ENCODE measurements at regions not wholly inside any gene's neighbourhood (a gene's known extent, or its start where the extent isn't known, plus 50 kb on each side); places are given as distances from the start of the nearest gene placed in this dataset.

DNA sequence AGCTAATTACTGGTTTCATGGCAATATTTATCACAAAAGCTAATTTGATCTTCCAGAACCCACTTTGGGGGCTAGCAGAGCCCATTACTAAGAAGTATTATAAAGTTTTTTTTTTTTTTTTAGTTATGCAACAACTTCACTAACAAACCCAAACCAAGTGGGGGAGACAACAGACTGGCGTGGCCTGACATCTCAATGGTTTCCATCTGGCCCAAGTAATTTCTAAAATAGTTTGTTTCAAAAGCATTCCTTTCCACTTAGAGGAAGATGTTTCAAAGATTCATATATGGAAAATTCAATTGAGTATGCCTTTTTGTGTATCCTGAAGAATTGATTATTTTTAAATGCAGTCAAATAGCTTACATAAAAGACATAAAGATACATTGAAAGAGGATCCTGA lies 367.1 kb downstream of the HRH4 start:
- TF ChIP-seq, protein P1, sequence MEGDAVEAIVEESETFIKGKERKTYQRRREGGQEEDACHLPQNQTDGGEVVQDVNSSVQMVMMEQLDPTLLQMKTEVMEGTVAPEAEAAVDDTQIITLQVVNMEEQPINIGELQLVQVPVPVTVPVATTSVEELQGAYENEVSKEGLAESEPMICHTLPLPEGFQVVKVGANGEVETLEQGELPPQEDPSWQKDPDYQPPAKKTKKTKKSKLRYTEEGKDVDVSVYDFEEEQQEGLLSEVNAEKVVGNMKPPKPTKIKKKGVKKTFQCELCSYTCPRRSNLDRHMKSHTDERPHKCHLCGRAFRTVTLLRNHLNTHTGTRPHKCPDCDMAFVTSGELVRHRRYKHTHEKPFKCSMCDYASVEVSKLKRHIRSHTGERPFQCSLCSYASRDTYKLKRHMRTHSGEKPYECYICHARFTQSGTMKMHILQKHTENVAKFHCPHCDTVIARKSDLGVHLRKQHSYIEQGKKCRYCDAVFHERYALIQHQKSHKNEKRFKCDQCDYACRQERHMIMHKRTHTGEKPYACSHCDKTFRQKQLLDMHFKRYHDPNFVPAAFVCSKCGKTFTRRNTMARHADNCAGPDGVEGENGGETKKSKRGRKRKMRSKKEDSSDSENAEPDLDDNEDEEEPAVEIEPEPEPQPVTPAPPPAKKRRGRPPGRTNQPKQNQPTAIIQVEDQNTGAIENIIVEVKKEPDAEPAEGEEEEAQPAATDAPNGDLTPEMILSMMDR (IDR thresholded peaks at IDR 0.05) = no peak
- no peak for TF ChIP-seq POLR2AphosphoS5 (IDR thresholded peaks at IDR 0.05)
